ENCODE measurements at regions not wholly inside any gene's neighbourhood (a gene's known extent, or its start where the extent isn't known, plus 50 kb on each side); places are given as distances from the start of the nearest gene placed in this dataset.

DNA sequence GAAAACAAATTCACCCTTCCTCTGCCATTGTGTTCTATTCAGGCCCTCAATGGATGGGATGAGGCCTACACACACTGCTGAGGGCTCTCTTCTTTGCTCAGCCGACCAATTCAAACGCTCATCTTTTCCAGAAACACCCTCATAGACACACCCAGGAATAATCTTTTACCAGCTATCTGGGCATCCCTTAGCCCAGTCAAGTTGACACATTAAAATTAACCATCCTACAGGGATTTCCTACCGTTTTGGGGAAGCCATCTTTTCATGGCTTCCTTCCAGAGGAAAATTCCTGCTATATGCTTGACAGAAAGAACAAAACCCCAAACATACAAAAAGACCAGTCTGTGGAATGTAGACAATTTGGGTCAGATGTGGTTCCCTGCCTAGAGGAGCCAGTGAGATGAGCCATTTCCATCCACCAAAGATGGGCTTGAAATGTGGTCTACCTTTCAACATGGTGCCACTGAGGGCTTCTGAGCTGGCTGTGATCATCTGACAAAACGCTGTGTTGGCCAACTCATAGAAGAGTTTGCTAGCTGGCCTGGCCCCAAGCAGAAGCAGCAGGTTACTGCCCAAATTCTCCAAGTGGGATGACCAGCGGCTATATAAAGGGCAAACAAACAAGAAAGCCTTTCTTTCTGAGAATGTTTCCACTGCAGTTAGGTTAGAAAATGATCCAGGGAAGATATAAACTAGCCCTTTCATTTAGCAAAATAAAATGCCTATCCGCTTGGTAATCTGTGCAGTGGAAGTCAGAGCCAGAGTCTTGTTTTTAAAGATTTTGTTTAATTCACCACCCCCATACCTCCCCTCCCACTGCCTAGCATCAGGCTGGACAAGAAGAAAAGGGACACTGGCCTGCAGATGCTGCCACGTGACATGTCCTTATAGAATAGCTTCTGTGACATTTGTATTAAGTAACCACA lies 69.1 kb upstream of the MRPS6 start:
- TF ChIP-seq ZNF398 (tag by site-specific recombination; IDR thresholded peaks at IDR 0.05) (no peak), SETDB1 (IDR thresholded peaks at IDR 0.05; ENCODE audit: insufficient read length, low read length) (no peak), ZNF792 (tag by site-specific recombination; IDR thresholded peaks at IDR 0.05) (no peak), GLIS1 (tag by site-specific recombination; IDR thresholded peaks at IDR 0.05) (no peak)
